ENCODE measurements at regions not wholly inside any gene's neighbourhood (a gene's known extent, or its start where the extent isn't known, plus 50 kb on each side); places are given as distances from the start of the nearest gene placed in this dataset.

DNA sequence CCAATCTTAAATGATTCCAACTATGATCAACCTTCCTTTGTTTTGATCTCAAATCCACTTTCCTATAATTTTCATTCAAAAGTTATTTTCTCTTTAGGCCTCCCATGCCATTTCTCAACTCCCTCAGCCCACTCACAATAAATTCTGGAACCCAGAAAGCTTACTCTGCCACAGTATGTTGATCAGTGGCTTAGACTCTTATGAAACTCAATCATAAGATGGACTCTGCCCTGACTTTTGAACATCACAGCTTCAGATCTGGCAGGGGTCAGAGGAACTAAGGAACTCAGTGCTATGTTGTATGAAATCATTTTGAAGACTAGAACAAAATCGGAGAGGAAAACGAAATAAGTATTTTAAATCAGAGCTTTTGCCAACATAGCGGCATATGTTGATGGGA lies 59.8 kb upstream of the LGALSL start:
- Histone ChIP-seq H3K27ac (ENCODE audit: low read depth in 2 of 2, low read length in 1 of 2) (no peak overlapping the region), H3K27me3 (ENCODE audit: insufficient read depth) (no peaks in the 10 kb centered on the region), H3K4me3 (ENCODE audit: low read depth in 2 of 2, low read length in 1 of 2) (no peak overlapping the region), H3K9me3 (peaks cover 12% of the 10 kb centered on the region; the same call in 1 of the 2 replicates), H2AFZ (ENCODE audit: low read depth) (no peak overlapping the region), H3F3A (replicated peaks; ENCODE audit: insufficient read depth) (no peaks in the 10 kb centered on the region), H3K79me2 (ENCODE audit: insufficient read depth) (no peaks in the 10 kb centered on the region), H4K20me1 (ENCODE audit: insufficient read depth) (no peaks in the 10 kb centered on the region), H3K36me3 (replicated peaks in 1 of 2; ENCODE audit: control insufficient read depth in 1 of 2, insufficient read depth in 2 of 2, low read length in 1 of 2) (no peaks in the 10 kb centered on the region), H3K4me1 (ENCODE audit: control insufficient read depth in 1 of 2, insufficient read depth in 2 of 2, low read depth in 1 of 2, low read length in 1 of 2) (no peaks in the 10 kb centered on the region; a peak in 1 of 4 replicates), H3K4me2 (no peak overlapping the region), H3K9me2 (no peaks in the 10 kb centered on the region), H3K9ac (no peak overlapping the region)
- DNase-seq = no peak
- TF ChIP-seq GABPA (IDR thresholded peaks at IDR 0.05; ENCODE audit: low read depth) = no peak
- ChIA-PET CTCF (no interaction called here), POLR2A (no interaction called here)
- 61% methylated on average over 3 of the region's 3 CpGs for WGBS (ENCODE audit: low lambda C conversion rate)

DNA sequence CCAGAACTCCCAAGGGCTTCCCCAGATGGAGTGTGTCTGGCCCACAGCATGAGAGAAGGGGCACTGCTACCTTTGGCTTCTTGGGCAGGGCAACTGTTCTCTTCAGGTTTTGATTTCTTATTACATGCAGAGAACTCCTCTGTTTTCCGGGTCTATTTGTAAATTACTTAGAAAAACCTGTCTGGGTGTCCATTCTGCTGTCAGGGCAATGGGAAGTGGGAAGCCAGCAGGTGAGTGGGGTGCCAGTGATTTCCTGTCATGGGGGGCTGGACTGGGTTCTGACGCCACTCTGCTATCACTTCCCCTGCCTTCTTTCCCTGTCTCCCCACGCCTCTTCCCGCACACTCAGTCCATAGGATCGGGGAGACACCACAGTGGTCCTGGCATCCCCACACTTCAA lies 58.0 kb upstream of the LGALSL start:
- 92% methylated on average over 5 of the region's 5 CpGs for WGBS (ENCODE audit: low lambda C conversion rate)
- Histone ChIP-seq H3K36me3 (replicated peaks in 1 of 2; ENCODE audit: control insufficient read depth in 1 of 2, insufficient read depth in 2 of 2, low read length in 1 of 2) (no peaks in the 10 kb centered on the region), H3K4me2 (no peak overlapping the region), H3K9ac (no peak overlapping the region), H3K4me3 (ENCODE audit: low read depth in 2 of 2, low read length in 1 of 2) (no peak overlapping the region), H3F3A (replicated peaks; ENCODE audit: insufficient read depth) (no peaks in the 10 kb centered on the region), H4K20me1 (ENCODE audit: insufficient read depth) (no peaks in the 10 kb centered on the region), H3K27me3 (ENCODE audit: insufficient read depth) (0 out of 2 replicates have a peak, but pooled peaks cover 5% of the 10 kb centered on the region), H3K4me1 (ENCODE audit: control insufficient read depth in 1 of 2, insufficient read depth in 2 of 2, low read depth in 1 of 2, low read length in 1 of 2) (no peaks in the 10 kb centered on the region; a peak in 1 of 4 replicates), H3K27ac (ENCODE audit: low read depth in 2 of 2, low read length in 1 of 2) (no peak overlapping the region), H3K79me2 (ENCODE audit: insufficient read depth) (no peaks in the 10 kb centered on the region), H2AFZ (ENCODE audit: low read depth) (no peak overlapping the region), H3K9me3 (peaks cover 2% of the 10 kb centered on the region; the same call in 1 of the 2 replicates), H3K9me2 (no peaks in the 10 kb centered on the region)
- ChIA-PET POLR2A (no interaction called here), CTCF (no interaction called here)
- no peak for DNase-seq
- TF ChIP-seq TEAD4 (IDR thresholded peaks at IDR 0.05; ENCODE audit: borderline replicate concordance, insufficient read depth) = no peak
- no peak for TF ChIP-seq JUND (IDR thresholded peaks at IDR 0.05)
- no peak for TF ChIP-seq POLR2AphosphoS5 (IDR thresholded peaks at IDR 0.05; ENCODE audit: low read depth, low read length)
- TF ChIP-seq TCF12 (IDR thresholded peaks at IDR 0.05) = no peak
- TF ChIP-seq FOSL2 (IDR thresholded peaks at IDR 0.05; ENCODE audit: borderline replicate concordance, low read depth) = no peak

DNA sequence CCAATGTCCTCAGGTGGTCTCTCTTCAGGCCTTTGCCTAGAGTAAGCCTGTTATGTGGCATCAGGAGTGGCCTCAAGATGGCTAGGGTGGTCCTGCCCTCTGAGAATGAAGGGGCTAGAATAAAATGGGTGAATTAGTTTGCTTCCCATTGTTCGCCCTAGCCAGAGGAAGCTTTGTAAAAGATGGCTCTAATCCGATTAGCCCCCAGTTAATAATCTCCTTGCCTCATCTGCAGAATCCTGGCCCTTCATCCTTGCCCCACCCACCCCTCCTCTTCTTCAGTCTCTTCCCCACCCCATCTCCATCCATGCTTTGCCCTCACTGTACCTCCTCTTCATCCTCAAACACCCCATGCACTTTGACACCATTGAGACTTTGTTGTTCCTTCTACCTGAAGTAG lies 57.4 kb upstream of the LGALSL start:
- ChIA-PET CTCF (no interaction called here), POLR2A (no interaction called here)
- H2AFZ ChIP-seq (ENCODE audit: low read depth) = no peak overlapping the region
- no peak overlapping the region for H3K4me2 ChIP-seq
- no peaks in the 10 kb centered on the region; a peak in 1 of 4 replicates for H3K4me1 ChIP-seq (ENCODE audit: control insufficient read depth in 1 of 2, insufficient read depth in 2 of 2, low read depth in 1 of 2, low read length in 1 of 2)
- H3K36me3 ChIP-seq (replicated peaks in 1 of 2; ENCODE audit: control insufficient read depth in 1 of 2, insufficient read depth in 2 of 2, low read length in 1 of 2) = no peaks in the 10 kb centered on the region
- TF ChIP-seq GATA2 (CRISPR knock-in tag; IDR thresholded peaks at IDR 0.05) (no peak), MEF2A (IDR thresholded peaks at IDR 0.05; ENCODE audit: borderline replicate concordance, low read depth) (no peak), TAF1 (IDR thresholded peaks at IDR 0.05; ENCODE audit: borderline replicate concordance, low read depth, low read length) (no peak), SIN3A (IDR thresholded peaks at IDR 0.05; ENCODE audit: borderline replicate concordance, low read depth, low read length) (no peak), TEAD4 (IDR thresholded peaks at IDR 0.05; ENCODE audit: borderline replicate concordance, insufficient read depth) (no peak), NFIC (IDR thresholded peaks at IDR 0.05; ENCODE audit: borderline replicate concordance) (no peak)
- TF ChIP-seq, protein P1, sequence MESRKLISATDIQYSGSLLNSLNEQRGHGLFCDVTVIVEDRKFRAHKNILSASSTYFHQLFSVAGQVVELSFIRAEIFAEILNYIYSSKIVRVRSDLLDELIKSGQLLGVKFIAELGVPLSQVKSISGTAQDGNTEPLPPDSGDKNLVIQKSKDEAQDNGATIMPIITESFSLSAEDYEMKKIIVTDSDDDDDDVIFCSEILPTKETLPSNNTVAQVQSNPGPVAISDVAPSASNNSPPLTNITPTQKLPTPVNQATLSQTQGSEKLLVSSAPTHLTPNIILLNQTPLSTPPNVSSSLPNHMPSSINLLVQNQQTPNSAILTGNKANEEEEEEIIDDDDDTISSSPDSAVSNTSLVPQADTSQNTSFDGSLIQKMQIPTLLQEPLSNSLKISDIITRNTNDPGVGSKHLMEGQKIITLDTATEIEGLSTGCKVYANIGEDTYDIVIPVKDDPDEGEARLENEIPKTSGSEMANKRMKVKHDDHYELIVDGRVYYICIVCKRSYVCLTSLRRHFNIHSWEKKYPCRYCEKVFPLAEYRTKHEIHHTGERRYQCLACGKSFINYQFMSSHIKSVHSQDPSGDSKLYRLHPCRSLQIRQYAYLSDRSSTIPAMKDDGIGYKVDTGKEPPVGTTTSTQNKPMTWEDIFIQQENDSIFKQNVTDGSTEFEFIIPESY (IDR thresholded peaks at IDR 0.05; ENCODE audit: borderline replicate concordance, low read depth) = no peak
- TF ChIP-seq, protein P2, sequence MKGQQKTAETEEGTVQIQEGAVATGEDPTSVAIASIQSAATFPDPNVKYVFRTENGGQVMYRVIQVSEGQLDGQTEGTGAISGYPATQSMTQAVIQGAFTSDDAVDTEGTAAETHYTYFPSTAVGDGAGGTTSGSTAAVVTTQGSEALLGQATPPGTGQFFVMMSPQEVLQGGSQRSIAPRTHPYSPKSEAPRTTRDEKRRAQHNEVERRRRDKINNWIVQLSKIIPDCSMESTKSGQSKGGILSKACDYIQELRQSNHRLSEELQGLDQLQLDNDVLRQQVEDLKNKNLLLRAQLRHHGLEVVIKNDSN (IDR thresholded peaks at IDR 0.05; ENCODE audit: borderline replicate concordance, low read depth) = no peak
- WGBS (ENCODE audit: low lambda C conversion rate) = 73% methylated on average over 2 of the region's 2 CpGs
- no peaks in the 10 kb centered on the region for H3K9me3 ChIP-seq
- no peaks in the 10 kb centered on the region for H4K20me1 ChIP-seq (ENCODE audit: insufficient read depth)
- no peaks in the 10 kb centered on the region for H3K9me2 ChIP-seq
- 0 out of 2 replicates have a peak, but pooled peaks cover 5% of the 10 kb centered on the region for H3K27me3 ChIP-seq (ENCODE audit: insufficient read depth)
- no peak overlapping the region for H3K4me3 ChIP-seq (ENCODE audit: low read depth in 2 of 2, low read length in 1 of 2)
- H3K9ac ChIP-seq = no peak overlapping the region
- no peaks in the 10 kb centered on the region for H3F3A ChIP-seq (replicated peaks; ENCODE audit: insufficient read depth)
- no peak overlapping the region for H3K27ac ChIP-seq (ENCODE audit: low read depth in 2 of 2, low read length in 1 of 2)
- no peak for DNase-seq
- H3K79me2 ChIP-seq (ENCODE audit: insufficient read depth) = no peaks in the 10 kb centered on the region

Measured in SK-N-SH (cell line).